ENCODE measurements at regions not wholly inside any gene's neighbourhood (a gene's known extent, or its start where the extent isn't known, plus 50 kb on each side); places are given as distances from the start of the nearest gene placed in this dataset.

GRCh38 chr21:17730782-17731181, 88.4 kb downstream of the C21orf91 start (continued):
- TF ChIP-seq, protein P1, sequence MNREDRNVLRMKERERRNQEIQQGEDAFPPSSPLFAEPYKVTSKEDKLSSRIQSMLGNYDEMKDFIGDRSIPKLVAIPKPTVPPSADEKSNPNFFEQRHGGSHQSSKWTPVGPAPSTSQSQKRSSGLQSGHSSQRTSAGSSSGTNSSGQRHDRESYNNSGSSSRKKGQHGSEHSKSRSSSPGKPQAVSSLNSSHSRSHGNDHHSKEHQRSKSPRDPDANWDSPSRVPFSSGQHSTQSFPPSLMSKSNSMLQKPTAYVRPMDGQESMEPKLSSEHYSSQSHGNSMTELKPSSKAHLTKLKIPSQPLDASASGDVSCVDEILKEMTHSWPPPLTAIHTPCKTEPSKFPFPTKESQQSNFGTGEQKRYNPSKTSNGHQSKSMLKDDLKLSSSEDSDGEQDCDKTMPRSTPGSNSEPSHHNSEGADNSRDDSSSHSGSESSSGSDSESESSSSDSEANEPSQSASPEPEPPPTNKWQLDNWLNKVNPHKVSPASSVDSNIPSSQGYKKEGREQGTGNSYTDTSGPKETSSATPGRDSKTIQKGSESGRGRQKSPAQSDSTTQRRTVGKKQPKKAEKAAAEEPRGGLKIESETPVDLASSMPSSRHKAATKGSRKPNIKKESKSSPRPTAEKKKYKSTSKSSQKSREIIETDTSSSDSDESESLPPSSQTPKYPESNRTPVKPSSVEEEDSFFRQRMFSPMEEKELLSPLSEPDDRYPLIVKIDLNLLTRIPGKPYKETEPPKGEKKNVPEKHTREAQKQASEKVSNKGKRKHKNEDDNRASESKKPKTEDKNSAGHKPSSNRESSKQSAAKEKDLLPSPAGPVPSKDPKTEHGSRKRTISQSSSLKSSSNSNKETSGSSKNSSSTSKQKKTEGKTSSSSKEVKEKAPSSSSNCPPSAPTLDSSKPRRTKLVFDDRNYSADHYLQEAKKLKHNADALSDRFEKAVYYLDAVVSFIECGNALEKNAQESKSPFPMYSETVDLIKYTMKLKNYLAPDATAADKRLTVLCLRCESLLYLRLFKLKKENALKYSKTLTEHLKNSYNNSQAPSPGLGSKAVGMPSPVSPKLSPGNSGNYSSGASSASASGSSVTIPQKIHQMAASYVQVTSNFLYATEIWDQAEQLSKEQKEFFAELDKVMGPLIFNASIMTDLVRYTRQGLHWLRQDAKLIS (CRISPR knock-in tag; IDR thresholded peaks at IDR 0.05), result no peak
- TF ChIP-seq KAT8 (IDR thresholded peaks at IDR 0.05; ENCODE audit: low read depth), result no peak
- TF ChIP-seq, protein P2, sequence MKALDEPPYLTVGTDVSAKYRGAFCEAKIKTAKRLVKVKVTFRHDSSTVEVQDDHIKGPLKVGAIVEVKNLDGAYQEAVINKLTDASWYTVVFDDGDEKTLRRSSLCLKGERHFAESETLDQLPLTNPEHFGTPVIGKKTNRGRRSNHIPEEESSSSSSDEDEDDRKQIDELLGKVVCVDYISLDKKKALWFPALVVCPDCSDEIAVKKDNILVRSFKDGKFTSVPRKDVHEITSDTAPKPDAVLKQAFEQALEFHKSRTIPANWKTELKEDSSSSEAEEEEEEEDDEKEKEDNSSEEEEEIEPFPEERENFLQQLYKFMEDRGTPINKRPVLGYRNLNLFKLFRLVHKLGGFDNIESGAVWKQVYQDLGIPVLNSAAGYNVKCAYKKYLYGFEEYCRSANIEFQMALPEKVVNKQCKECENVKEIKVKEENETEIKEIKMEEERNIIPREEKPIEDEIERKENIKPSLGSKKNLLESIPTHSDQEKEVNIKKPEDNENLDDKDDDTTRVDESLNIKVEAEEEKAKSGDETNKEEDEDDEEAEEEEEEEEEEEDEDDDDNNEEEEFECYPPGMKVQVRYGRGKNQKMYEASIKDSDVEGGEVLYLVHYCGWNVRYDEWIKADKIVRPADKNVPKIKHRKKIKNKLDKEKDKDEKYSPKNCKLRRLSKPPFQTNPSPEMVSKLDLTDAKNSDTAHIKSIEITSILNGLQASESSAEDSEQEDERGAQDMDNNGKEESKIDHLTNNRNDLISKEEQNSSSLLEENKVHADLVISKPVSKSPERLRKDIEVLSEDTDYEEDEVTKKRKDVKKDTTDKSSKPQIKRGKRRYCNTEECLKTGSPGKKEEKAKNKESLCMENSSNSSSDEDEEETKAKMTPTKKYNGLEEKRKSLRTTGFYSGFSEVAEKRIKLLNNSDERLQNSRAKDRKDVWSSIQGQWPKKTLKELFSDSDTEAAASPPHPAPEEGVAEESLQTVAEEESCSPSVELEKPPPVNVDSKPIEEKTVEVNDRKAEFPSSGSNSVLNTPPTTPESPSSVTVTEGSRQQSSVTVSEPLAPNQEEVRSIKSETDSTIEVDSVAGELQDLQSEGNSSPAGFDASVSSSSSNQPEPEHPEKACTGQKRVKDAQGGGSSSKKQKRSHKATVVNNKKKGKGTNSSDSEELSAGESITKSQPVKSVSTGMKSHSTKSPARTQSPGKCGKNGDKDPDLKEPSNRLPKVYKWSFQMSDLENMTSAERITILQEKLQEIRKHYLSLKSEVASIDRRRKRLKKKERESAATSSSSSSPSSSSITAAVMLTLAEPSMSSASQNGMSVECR (CRISPR knock-in tag; IDR thresholded peaks at IDR 0.05), result no peak
- TF ChIP-seq KAT7 (CRISPR knock-in tag; IDR thresholded peaks at IDR 0.05; ENCODE audit: borderline replicate concordance), result no peak
- TF ChIP-seq HDAC8 (tag; IDR thresholded peaks at IDR 0.05), result no peak
- TF ChIP-seq ZNF232 (CRISPR knock-in tag; IDR thresholded peaks at IDR 0.05), result no peak
- no peak for TF ChIP-seq JUNB (CRISPR knock-in tag; conservative IDR thresholded peaks at IDR 0.05)
- TF ChIP-seq ZNF124 (CRISPR knock-in tag; IDR thresholded peaks at IDR 0.05), result no peak
- no peak for TF ChIP-seq THAP7 (CRISPR knock-in tag; IDR thresholded peaks at IDR 0.05)
- no peak for TF ChIP-seq ZFP36 (IDR thresholded peaks at IDR 0.05; ENCODE audit: low read depth, low read length, partially characterized antibody)
- TF ChIP-seq, protein P3, sequence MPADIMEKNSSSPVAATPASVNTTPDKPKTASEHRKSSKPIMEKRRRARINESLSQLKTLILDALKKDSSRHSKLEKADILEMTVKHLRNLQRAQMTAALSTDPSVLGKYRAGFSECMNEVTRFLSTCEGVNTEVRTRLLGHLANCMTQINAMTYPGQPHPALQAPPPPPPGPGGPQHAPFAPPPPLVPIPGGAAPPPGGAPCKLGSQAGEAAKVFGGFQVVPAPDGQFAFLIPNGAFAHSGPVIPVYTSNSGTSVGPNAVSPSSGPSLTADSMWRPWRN (IDR thresholded peaks at IDR 0.05; ENCODE audit: low read depth), result no peak
- TF ChIP-seq, protein P4, sequence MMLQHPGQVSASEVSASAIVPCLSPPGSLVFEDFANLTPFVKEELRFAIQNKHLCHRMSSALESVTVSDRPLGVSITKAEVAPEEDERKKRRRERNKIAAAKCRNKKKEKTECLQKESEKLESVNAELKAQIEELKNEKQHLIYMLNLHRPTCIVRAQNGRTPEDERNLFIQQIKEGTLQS (IDR thresholded peaks at IDR 0.05), result peak; percentile 85
- TF ChIP-seq, protein P4 (CRISPR knock-in tag; conservative IDR thresholded peaks at IDR 0.05), result no peak
- TF ChIP-seq MECOM (CRISPR knock-in tag; IDR thresholded peaks at IDR 0.05), result no peak
- no peak for TF ChIP-seq TAF7 (tag; IDR thresholded peaks at IDR 0.05)
- TF ChIP-seq ZFP1 (CRISPR knock-in tag; IDR thresholded peaks at IDR 0.05), result no peak
- TF ChIP-seq NCOR1 (IDR thresholded peaks at IDR 0.05), result no peak
- peak; percentile 31; the same call in 1 of the 2 replicates for TF ChIP-seq SOX6 (IDR thresholded peaks at IDR 0.05)
